Stimulated activated CD4-positive, alpha-beta T cell treated with anti-CD3 and anti-CD28 coated beads, TNF-alpha, amount 100 ng/mL, for 48 hours (primary cell): ENCODE measurements at regions not wholly inside any gene's neighbourhood (a gene's known extent, or its start where the extent isn't known, plus 50 kb on each side); places are given as distances from the start of the nearest gene placed in this dataset.
"Not testable (repeated sequence)": the region's sequence is repeated elsewhere in the genome, so short reads cannot be mapped to it uniquely, and the experiment has no call there.

Experiments
- DNase-seq, 3 donors: peaks; one replicate each; pipeline ENCODE4 v3.0.0-alpha.2; 2020; ENCODE audit warnings: low read depth in 3 of 3

DNA sequence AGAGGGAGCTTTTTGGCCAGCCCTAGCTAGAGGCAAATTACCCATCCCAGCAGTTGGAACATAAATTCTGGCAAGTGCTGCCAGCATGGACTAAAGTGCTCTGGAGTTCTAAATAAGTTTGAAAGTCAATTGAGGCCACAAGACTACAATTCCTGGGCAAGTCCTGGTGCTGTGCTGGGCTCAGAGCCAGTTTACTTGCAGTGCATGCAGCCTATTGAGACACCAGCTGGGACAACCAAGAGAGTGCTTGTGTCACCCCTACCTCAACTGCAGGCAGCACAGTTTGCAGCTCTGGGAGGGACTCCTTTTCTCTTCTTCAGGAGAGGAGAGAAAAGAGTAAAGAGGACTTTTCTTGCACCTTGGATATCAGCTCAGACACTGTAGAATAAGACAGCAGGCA is 277.2 kb upstream of the TMEFF2 start:
- no peak for DNase-seq

DNA sequence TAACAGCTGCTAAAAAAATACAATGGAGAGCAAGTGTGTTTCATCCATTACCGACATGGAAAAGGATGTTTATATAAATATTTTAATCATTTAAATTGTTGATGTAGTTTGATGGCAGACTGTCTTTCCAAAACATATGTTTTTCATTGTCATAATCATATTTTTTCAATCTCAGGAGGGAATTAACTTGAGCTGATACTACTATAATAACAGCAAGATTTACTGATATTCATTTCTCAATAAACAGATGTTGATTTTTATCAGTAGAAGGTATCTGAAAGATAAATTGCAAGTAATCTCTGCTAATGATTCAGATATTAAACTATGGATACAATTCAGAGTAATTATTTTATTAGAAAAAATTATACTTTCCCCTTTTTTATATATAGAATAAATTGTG is 274.9 kb upstream of the TMEFF2 start:
- no peak for DNase-seq

DNA sequence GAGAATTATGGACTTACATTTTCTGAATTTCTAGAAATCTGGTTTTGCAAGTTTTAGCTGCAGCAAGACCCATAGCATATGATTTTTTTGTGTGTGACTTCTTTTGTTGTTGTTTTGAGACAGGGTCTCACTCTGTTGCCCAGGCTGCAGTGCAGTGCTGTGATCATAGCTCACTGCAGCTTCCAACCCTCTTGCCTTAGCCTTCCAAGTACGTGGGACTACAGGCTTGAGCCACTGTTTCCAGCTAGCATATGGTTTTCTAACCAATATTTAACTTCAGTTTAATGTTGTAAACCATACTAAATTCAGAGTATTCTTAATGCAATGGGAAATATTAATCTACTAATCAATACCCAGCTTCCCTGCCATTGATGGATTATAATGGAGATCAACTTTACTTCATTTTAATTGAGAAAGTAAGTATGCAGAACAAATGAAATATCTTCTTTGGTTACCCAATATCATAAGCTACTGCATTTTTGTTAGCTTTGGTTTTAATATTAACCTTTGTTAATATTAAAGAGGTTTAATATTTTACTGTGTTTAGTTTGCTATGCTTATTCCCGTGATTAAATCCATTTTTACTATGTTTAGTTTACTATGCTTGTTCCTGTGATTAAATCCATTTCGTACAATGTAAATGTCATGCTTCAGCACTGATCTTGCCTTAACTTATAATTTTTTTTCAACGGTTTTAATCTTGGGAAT is 273.4 kb upstream of the TMEFF2 start:
- no peak for DNase-seq

DNA sequence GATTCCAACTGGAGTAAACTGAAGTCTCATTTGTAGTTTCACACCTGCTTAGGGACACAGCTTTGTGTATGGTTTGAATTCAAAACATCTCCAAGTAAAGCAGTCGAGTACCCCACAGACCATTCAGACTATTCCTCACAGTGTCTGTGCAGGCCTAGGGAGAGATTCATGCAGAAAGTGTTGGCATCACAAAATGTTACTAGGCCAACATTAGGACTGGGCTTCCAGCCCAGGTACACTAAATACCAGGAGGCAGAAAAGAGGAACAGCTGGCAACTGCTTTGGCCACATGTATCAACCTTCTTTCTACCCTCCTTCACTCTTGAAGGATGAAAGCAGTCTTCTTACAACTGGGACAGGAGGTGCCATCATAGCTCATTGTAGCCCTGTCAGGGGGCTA is 270.4 kb upstream of the TMEFF2 start:
- no peak for DNase-seq

DNA sequence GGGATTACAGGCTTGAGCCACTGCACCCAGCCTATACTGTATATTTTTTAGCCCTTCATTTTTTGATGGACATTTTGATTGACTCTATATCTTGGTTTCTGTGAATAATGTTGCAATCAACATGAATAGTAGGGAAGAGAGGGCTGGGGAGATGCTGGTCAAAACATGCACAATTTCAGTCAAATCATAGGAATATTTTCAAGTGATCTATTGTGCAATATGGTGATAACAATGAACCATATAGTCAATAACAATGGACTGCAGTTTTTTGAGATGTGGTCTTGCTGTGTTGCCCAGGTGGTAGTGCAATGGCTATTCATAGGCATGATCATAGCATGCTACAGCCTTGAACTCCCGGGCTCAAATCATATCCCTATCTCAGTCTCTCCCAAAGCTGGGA is 264.7 kb upstream of the TMEFF2 start:
- no peak for DNase-seq

DNA sequence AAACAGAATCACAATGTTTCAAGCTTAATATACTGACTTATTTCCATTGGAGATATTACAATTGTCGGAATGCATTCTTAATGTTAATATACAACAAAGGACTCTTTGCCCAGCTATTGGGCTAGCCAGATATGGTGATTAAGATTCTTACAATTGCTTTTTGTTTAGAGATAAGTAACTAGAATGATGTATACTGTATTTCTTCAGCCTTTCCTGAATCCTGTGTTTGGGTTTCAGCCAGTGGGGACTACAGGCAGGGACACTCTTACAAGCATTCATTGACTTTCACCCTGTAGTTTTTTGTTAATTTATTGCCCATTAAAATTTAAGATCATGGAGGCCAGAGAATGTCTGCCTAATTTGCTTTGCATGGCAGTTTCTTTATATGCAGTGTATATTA is 254.1 kb upstream of the TMEFF2 start:
- DNase-seq = no peak

DNA sequence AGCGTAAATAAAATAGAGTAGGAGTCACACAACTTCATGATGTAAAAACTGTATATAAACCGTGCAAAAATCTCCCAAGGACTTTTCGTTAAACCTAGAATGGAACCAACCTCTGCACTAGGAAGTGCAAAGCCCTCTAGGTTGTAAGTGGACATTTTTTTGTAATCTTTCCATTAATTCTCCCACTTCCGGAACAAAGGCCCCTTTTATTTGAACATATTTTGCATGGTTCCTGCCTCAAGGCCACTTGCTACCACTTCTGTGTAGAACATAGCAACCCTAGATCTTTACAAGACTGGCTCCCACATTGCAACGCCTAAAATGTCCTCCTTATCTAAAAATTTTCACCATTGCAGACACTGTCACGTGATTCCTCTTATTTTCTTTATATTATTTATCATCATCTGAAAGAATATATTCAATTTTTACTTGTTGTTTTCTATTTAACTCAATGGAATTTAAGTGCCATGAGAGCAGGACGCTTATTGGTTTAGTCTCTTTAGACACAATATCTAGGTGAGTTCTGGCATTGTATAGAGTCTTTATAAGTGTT is 249.6 kb upstream of the TMEFF2 start:
- DNase-seq = no peak

DNA sequence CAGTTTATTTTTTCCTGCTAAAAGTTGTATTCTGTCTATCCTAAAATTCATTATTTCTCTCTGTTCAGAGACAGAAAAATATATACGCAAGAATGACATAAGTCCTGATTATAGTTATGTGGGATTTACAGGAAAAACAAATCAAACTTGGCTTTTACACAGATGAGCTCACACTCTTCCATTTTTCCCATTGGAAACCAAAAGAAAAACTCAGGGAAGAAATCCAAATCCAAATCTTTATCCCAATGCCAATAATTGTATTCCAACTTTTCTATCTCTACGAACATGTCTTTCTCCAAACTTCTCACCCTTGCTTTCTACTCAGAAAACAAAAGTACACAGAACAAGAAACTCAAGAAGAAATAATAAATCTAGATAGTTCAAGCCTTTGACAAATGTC is 249.1 kb upstream of the TMEFF2 start:
- no peak for DNase-seq

DNA sequence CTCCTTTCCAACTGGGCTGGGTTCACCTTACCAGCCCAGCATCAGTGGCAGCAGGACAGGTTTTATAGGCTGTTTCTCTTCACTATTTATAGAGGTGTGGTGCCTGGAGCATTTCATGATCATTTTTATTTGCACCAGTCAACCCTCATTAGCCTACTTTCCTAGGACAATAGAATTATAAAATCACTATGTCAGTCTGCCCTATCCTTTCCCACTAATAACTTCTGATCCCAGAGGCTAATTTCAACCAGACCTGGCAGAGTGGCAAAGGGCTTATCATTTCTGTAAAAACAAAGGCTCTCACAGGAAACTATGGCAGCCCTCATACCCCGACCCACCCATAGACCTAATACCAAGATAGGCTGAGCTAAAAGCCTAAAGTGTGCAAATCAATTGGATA is 243.5 kb upstream of the TMEFF2 start:
- no peak for DNase-seq

DNA sequence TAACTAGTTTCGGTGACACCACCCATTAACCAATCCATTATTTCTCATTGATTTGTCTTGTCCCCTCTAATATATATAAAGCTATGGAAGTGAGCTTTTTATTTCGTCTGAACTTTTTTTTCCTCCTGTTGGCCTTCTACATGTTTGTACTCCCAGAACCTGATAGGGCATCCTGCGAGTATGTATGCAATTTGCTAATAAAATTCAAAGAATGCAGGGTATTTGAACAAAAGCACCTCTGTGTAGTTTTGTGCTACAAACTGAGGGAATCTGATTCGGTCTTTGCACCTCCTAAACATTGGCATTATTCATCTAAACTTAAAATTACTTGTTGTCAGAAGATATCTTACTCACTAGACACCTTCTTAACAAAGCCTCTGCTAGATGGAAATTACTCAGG is 242.9 kb upstream of the TMEFF2 start:
- DNase-seq = no peak

DNA sequence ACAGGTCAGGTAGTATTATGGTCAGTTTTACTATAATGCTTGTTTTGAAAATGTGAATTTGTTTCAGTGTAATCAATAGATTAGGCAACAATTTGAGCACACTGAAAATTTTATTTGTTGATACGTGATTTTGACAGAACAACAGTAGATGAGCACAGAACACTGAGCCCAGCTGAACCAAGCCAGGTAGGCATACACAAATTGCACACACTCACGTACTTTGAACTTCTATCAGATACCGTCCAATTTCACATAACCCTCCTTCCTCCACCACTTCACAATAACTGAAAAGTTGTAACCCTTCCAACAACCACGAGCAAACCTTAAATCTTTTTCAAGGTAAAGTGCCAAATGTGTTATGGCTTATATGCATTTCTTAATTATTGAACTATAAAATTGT is 229.5 kb upstream of the TMEFF2 start:
- no peak for DNase-seq

DNA sequence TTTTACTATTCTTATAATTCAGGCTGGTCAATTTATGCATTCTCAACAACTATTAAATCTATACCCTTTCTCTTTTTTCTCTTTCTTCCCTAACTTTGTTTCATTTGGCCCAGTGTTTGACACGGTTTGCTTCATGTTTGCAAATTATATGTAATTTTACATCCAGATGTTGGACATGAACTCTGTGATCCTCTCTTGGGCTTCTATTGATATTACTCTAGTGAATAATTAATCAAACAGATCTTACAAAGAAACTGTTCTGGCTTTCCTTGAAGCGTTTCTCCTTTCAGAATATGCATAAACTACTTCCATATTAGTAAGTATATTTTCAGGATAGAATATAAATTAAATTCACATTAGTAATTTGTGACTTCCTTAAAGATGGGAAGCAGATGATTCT is 225.1 kb upstream of the TMEFF2 start:
- no peak for DNase-seq

DNA sequence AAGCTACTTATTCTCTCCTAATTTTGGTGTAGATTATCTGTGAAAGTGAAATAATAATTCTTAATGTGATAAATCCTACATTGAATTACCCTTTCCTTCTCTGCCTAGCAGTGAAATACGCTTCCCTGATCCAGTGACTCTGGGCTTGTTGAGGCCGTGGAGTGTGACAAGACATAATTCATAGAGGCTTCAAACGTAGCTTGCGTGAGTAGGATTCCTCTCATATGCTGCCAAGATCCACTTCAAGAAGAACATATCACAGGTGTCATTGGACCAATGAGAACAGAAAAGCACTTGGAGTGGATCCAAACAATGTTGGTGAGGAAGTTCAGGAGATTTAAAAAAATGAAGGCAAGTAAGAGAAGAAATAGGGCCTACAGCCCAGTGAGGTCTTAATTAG is 221.3 kb upstream of the TMEFF2 start:
- no peak for DNase-seq

DNA sequence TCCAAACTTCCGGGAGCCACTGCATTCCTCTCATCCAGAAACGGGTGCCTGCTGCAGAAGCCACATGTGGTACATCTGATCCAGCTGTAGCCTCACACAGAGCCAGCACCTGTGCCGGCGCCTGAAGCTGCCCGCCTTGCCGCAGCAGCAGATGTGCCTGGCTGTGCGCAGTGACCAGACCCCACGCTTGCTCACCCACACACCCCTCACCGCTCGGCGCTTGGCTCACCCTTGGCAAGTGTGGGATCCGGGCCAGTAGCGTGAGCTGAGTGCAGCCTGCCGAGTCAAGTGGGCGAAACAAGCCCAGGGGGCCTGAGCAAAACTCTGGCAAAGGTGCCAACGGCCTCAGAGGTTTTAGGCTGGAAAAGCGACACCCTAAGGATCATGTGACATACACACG is 220.1 kb upstream of the TMEFF2 start:
- DNase-seq = no peak

DNA sequence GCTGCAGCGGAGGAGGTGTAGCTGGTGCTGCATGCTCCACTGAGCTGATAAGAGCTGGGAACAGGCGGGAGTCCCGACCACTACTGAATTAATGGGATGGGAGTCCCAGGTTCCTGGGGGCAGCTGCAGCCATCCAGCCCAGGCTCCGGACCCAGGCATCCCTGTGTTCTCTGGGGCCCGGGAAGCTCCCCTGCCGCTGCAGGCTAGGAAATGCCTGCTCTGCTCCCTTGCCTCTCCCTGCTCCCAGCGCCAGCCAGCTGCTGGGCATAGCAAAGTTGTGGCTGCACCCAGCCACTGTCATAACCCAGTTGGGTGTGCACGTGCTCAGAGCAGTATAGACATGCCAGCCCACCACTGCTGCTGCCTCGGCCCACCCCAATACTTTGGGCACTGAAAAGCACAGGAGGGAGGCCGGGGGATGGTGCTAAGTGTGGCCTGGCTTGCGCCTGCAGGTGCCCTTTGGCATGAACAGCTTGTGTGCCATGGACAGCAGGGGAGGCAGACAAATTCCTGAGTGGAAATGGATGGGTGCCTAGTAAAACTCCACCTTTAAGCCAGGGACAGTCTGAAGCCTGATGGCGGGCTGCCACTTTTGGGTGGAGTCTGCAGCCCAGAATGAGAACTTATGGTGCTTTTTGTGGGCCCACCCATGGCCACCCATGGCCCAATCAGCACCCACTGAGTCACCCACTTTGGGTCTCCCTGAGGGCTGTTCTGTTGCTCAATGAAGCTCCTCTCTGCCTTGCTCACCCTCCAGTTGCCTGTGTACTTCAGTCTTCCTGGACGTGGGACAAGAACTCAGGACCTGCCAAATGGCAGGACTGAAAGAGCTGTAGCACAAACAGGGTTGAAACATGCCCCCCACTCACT is 219.3 kb upstream of the TMEFF2 start:
- DNase-seq = no peak

DNA sequence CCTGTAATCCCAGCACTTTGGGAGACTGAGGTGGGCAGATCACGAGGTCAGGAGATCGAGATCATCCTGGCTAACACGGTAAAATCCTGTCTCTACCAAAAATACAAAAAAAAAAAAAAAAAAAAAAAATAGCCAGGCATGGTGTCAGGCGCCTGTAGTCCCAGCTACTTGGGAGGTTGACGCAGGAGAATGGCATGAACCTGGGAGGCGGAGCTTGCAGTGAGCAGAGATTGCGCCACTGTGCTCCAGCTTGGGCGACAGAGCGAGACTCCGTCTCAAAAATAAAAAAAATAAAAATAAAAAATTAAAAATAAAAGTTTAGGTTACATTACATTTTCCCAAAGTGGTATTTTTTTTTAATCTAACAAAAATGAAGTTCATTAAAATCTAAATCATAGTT is 218.1 kb upstream of the TMEFF2 start:
- DNase-seq = not testable (repeated sequence)

DNA sequence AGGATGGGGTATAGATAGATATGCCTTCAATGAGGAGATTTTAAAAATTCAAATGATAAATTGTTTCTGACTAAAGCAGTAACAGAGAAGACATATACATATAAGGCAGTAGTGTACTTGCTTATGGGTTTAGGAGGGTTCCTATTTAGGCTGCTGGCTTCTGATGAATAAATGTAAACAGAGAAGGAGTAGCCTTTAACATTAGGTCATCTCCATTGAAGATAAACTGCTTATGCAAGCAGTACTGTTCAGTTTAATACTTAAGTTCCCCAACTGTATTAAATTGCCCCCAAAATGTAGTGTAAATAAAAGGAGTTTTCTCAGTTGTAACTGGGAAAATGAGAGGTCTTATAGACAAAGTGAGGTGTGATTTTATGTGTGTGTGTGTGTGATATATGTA is 217.7 kb upstream of the TMEFF2 start:
- DNase-seq = no peak

DNA sequence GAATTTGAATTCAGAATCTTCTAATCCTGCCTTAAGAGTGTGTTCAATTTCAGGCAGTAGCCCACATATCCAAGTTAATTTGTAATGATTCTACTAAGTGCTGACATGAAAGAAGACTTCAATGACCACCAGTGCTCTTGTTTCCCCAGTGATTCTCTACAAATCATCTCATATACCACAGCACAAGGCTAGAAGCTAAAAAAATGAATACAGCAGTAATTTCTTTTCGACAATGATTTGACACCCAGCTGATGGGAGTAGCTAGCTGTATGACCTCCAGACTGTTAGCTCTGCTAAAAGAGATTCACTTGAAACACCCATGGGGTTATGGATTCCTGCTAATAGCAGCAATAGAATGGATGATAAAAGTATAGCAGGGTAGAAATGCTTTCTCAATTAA is 217.0 kb upstream of the TMEFF2 start:
- no peak for DNase-seq

DNA sequence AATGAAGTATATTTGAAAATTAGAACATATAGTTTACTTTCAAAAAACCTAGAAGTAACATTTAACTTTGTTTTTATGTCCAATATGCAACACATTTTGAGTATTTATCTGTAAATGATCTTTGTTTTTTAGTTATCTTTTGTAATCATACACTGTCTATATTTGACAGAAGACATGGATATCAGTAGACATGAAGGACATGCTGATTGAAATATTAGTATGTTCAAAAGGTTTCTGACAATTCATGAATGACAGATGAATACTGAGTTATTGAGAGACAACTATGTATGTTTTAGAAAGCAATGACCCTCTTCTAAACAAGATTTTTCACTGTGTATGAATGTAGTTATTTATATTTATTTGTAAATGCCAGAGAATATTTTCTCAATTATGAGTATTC is 215.6 kb upstream of the TMEFF2 start:
- no peak for DNase-seq

DNA sequence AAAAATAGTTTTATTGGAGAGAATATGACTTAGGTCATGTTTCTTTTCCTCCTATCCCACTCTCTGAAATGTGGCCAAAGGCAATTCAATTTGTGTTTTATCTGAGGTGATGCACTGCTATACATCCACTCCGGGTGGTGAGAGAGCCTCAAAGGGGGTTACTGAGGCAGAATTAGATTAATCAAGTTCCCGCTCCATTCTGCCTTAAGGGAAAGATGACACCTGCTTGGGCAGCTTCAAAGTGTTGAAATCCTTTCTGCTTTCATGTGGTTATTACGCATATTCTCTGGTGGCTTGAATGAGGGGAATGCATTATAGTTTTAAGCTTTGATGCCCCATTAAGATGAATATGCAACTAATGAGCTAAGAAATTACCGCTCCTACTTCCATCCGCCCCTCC is 213.0 kb upstream of the TMEFF2 start:
- DNase-seq = no peak

DNA sequence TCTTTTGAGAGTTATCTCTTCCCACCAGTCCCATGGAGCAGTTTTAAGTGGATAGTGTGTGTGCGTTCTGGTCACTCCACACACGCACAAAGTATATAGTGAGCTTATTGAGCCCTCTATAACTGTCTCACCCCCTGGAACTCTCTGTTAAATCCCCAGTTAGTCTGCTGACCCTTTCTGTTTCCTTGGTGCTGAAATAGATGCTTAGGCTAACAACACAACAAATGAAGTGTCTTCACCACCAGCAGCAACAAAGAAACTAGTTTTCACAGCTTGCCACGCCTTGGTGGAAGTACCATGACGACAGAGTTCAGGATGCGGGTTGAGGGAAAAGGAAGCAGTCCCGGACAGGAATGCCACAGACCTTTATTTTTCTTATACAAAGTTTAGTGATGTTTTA is 203.5 kb upstream of the TMEFF2 start:
- DNase-seq = no peak

DNA sequence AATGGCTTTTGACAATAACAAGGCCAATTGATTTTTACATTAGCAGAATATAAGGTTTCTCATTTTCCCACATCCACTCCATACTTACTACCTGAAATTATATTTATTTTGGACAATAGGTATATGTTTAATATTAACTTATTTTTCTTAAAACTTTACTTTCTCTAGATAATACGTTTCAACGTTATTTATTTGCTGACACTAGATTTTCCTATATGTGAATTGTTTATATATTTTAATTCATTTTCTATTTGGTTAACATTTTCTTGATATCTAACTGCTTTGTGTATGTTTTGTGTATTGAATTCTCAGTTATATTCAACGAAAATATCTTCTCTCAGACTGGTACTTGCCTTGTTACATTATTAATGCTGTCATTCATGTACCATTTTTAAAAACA is 199.9 kb upstream of the TMEFF2 start:
- no peak for DNase-seq

DNA sequence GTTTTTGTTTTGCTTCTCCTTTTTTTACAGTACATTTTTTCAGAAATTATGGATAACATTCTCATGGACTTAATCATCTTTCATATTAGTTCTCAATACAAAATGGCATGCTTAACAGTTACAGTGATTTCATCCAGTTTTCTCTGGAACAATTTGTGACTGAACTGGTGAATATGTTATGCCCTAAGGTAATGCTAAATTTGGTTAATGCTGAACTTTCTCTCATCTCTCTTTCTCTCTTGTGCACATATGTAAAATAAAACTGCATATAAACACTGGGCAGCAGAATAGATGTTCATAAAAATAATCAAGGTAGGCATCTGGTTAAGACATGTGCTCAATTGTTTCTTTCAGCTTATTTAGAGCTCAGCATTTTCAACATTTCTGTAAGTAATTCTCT is 196.3 kb upstream of the TMEFF2 start:
- DNase-seq = no peak
